ENCODE measurements at regions not wholly inside any gene's neighbourhood (a gene's known extent, or its start where the extent isn't known, plus 50 kb on each side); places are given as distances from the start of the nearest gene placed in this dataset.

DNA sequence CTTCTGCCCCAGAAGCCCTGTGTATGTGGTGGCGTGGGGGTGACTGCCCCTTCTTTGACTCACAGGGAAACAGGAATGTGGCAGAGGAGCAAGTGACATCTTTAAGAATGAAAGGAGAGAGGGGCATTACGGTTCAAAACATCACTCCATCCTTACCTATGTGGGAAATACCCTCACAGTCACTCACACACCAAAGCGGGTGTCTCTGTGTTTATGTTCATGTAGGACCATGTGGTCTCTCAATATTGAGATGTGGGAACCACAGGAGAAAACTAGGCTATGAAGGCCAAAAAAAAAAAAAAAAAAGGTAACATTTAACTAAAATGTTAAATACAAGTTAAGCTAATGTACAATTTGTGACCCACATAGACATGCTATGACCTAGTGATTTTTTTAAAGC is 153.6 kb upstream of the GPR12 start:
- H3K36me3 ChIP-seq (ENCODE audit: insufficient read depth, insufficient read length, low read length) = no peaks in the 10 kb centered on the region
- H3K9me3 ChIP-seq (ENCODE audit: insufficient read depth, low read length) = no peaks in the 10 kb centered on the region
- H3K9ac ChIP-seq (ENCODE audit: insufficient read length, low read depth) = no peak overlapping the region
- no peaks in the 10 kb centered on the region for H3K4me1 ChIP-seq (ENCODE audit: insufficient read depth, insufficient read length)
- TF ChIP-seq YY1 (IDR thresholded peaks at IDR 0.05; ENCODE audit: insufficient read depth, insufficient read length) (no peak), SUZ12 (IDR thresholded peaks at IDR 0.05; ENCODE audit: extremely low read depth, insufficient read depth, insufficient read length) (no peak), ZNF274 (IDR thresholded peaks at IDR 0.05; ENCODE audit: low read depth, low read length) (no peak)
- DNase-seq (ENCODE audit: low read depth, low spot score) = no peak
- H3K4me3 ChIP-seq (ENCODE audit: insufficient read length, low read depth) = no peak overlapping the region
- no peaks in the 10 kb centered on the region for H3K27me3 ChIP-seq (ENCODE audit: insufficient read depth, insufficient read length)

DNA sequence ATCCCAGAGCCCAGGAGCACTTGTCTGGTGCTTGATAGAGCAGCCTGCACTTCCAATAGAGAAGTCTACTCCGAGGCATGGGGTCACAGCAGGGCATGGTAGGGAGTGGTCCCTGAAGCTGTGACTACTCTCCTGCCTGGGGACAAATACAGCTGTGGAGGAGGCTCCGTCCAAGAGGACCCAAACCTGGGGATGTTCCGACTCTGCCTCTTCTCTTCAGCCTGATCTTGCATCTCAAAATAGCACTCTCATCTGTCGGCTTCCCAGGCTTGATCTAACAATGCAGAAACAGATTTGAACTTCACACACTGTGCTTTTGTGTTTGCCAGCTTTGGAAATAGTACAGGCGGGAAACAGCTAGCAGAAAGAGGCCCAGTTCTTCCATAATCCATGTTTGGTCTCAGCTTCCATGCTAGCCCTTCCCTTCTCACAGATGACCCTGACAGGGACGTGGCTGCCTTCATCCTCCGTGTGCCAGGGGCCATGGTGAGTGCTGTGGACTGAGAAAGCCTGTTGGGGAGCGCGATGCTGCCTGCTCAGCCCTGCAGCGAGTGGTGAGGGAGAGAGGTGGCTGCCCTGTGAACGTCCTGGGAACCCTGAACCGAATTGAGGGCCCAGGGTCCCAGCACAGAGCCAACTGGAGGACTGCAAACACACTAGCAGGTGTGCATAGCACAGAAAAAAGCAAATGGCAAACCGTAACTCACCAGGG is 150.3 kb upstream of the GPR12 start:
- H3K27me3 ChIP-seq (ENCODE audit: insufficient read depth, insufficient read length) = no peaks in the 10 kb centered on the region
- no peak overlapping the region for H3K9ac ChIP-seq (ENCODE audit: insufficient read length, low read depth)
- no peaks in the 10 kb centered on the region for H3K4me1 ChIP-seq (ENCODE audit: insufficient read depth, insufficient read length)
- H3K4me3 ChIP-seq (ENCODE audit: insufficient read length, low read depth) = no peak overlapping the region
- no peaks in the 10 kb centered on the region for H3K9me3 ChIP-seq (ENCODE audit: insufficient read depth, low read length)
- DNase-seq (ENCODE audit: low read depth, low spot score) = no peak
- TF ChIP-seq ZNF274 (IDR thresholded peaks at IDR 0.05; ENCODE audit: low read depth, low read length) = no peak
- no peak for TF ChIP-seq YY1 (IDR thresholded peaks at IDR 0.05; ENCODE audit: insufficient read depth, insufficient read length)
- no peak for TF ChIP-seq SUZ12 (IDR thresholded peaks at IDR 0.05; ENCODE audit: extremely low read depth, insufficient read depth, insufficient read length)
- H3K36me3 ChIP-seq (ENCODE audit: insufficient read depth, insufficient read length, low read length) = no peaks in the 10 kb centered on the region

DNA sequence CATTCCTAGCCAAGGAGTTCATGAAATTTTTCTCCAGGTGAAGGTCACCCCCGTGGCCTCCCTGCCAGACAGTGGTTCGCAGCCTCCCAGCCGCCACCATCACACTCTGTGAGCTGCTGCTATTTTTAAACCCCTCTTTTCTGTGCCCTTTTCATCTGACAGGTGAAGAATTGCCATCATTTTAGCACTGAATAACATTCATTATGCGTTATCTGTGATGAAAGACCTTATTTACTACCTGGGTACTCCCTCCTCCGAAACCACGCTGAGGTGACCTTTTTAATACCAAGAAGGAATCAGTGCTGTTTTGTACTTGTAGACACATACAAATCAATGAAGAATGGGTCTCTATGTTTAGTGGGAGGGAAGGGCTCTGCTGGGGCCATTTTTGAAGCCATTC is 148.9 kb upstream of the GPR12 start:
- Histone ChIP-seq H3K27me3 (ENCODE audit: insufficient read depth, insufficient read length) (no peaks in the 10 kb centered on the region), H3K9me3 (ENCODE audit: insufficient read depth, low read length) (no peaks in the 10 kb centered on the region), H3K4me3 (ENCODE audit: insufficient read length, low read depth) (no peak overlapping the region), H3K4me1 (ENCODE audit: insufficient read depth, insufficient read length) (no peaks in the 10 kb centered on the region), H3K9ac (ENCODE audit: insufficient read length, low read depth) (no peak overlapping the region), H3K36me3 (ENCODE audit: insufficient read depth, insufficient read length, low read length) (no peaks in the 10 kb centered on the region)
- TF ChIP-seq YY1 (IDR thresholded peaks at IDR 0.05; ENCODE audit: insufficient read depth, insufficient read length) (no peak), ZNF274 (IDR thresholded peaks at IDR 0.05; ENCODE audit: low read depth, low read length) (no peak), SUZ12 (IDR thresholded peaks at IDR 0.05; ENCODE audit: extremely low read depth, insufficient read depth, insufficient read length) (no peak)
- DNase-seq (ENCODE audit: low read depth, low spot score) = no peak

DNA sequence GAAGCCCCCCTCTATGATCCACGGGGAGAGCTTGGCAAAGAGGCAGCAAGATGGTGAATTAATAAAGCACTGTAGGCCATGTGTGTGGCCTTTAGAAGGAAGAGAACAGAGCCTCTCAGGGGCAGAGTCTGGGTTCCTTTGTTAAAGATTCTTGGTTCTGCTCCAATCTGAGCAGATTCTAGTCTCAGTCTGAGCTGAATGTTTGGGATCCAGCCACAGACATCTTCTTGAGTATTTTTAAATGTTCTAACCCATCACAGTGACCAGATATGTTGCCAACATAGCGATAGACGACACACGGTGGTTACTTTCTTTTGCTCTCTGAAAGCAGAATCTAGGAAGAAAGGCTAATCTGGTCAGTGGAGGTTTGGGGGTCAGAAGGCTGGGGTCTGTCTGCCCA is 147.5 kb upstream of the GPR12 start:
- no peaks in the 10 kb centered on the region for H3K27me3 ChIP-seq (ENCODE audit: insufficient read depth, insufficient read length)
- DNase-seq (ENCODE audit: low read depth, low spot score) = no peak
- no peaks in the 10 kb centered on the region for H3K4me1 ChIP-seq (ENCODE audit: insufficient read depth, insufficient read length)
- H3K9ac ChIP-seq (ENCODE audit: insufficient read length, low read depth) = no peak overlapping the region
- H3K9me3 ChIP-seq (ENCODE audit: insufficient read depth, low read length) = peaks cover 8% of the 10 kb centered on the region; the same call in 1 of the 2 replicates
- TF ChIP-seq YY1 (IDR thresholded peaks at IDR 0.05; ENCODE audit: insufficient read depth, insufficient read length) (no peak), SUZ12 (IDR thresholded peaks at IDR 0.05; ENCODE audit: extremely low read depth, insufficient read depth, insufficient read length) (no peak), ZNF274 (IDR thresholded peaks at IDR 0.05; ENCODE audit: low read depth, low read length) (no peak)
- H3K36me3 ChIP-seq (ENCODE audit: insufficient read depth, insufficient read length, low read length) = no peaks in the 10 kb centered on the region
- H3K4me3 ChIP-seq (ENCODE audit: insufficient read length, low read depth) = no peak overlapping the region

DNA sequence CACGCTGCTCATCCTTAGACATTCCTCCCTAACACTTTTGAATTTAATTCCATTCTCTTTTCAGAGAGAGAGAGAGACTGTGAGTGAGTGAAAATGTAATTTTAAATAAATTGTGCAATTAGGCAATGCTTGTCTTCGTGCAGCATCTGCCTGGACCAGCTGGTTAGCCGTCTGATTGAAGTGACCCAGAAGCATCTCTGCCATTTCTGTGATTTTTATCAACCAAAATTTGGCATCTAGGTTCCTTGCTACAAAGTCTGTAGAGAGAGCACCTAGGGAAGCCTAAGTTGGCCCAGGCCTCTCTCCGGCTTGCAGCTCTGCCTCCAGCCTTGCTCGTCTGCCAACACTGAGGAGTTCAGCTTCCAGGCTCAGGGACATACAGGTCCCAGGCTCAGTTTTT is 138.6 kb upstream of the GPR12 start:
- H3K9me3 ChIP-seq (ENCODE audit: insufficient read depth, low read length) = peaks cover 11% of the 10 kb centered on the region; the same call in 1 of the 2 replicates
- no peak for DNase-seq (ENCODE audit: low read depth, low spot score)
- no peak overlapping the region for H3K9ac ChIP-seq (ENCODE audit: insufficient read length, low read depth)
- no peaks in the 10 kb centered on the region for H3K36me3 ChIP-seq (ENCODE audit: insufficient read depth, insufficient read length, low read length)
- H3K4me3 ChIP-seq (ENCODE audit: insufficient read length, low read depth) = no peak overlapping the region
- no peaks in the 10 kb centered on the region for H3K4me1 ChIP-seq (ENCODE audit: insufficient read depth, insufficient read length)
- no peaks in the 10 kb centered on the region for H3K27me3 ChIP-seq (ENCODE audit: insufficient read depth, insufficient read length)
- TF ChIP-seq SUZ12 (IDR thresholded peaks at IDR 0.05; ENCODE audit: extremely low read depth, insufficient read depth, insufficient read length) = no peak
- no peak for TF ChIP-seq YY1 (IDR thresholded peaks at IDR 0.05; ENCODE audit: insufficient read depth, insufficient read length)
- no peak for TF ChIP-seq ZNF274 (IDR thresholded peaks at IDR 0.05; ENCODE audit: low read depth, low read length)

DNA sequence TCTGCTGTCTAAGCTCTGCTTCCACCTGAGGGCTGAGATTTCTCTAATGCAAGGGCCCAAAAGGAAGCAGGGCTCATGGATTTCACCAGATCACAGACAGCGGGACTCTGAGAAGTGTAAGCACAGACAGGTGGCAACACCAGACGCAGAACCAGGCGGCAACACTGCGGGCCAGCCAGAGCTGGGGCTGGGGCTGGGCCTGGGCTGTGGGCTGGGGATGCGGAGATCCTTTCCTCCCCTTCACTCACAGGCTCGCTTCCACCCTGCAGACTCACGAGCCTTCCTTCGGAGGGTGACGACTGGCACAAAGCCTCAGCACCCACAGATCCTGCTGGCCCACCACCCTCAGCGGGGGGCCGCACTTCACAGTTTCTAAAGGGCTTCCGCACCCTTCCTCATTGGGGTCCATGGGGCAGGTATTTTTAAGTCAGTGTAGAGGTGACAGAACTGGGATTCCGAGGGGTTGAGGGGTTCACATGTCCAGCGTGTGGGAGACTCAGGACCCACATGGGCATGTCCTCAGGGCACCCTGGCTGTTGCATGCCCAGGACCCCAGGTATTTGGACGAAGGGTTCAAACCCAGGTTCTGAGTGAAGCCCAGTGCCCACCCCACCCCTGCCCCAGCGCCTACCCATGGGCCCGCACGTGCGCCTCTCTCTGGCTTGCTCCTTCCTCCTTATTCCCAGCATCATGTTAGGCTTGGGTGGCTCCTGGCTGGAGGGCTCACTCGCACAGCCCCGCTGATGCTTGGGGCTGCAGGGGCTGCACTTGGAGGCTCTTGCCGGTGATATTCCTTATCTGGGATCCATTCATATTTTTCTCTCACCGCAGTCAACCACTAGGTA is 137.3 kb upstream of the GPR12 start:
- no peak for TF ChIP-seq SUZ12 (IDR thresholded peaks at IDR 0.05; ENCODE audit: extremely low read depth, insufficient read depth, insufficient read length)
- no peak for TF ChIP-seq ZNF274 (IDR thresholded peaks at IDR 0.05; ENCODE audit: low read depth, low read length)
- no peak for TF ChIP-seq YY1 (IDR thresholded peaks at IDR 0.05; ENCODE audit: insufficient read depth, insufficient read length)
- DNase-seq (ENCODE audit: low read depth, low spot score) = no peak

More for the DNA sequence above, 137.3 kb upstream of the GPR12 start:
- Histone ChIP-seq H3K27me3 (ENCODE audit: insufficient read depth, insufficient read length) (no peaks in the 10 kb centered on the region), H3K9ac (ENCODE audit: insufficient read length, low read depth) (peak overlapping the region; percentile 10), H3K36me3 (ENCODE audit: insufficient read depth, insufficient read length, low read length) (no peaks in the 10 kb centered on the region), H3K4me3 (ENCODE audit: insufficient read length, low read depth) (no peak overlapping the region), H3K9me3 (ENCODE audit: insufficient read depth, low read length) (peaks cover 1% of the 10 kb centered on the region; the same call in 1 of the 2 replicates), H3K4me1 (ENCODE audit: insufficient read depth, insufficient read length) (no peaks in the 10 kb centered on the region)
